ENCODE measurements at regions not wholly inside any gene's neighbourhood (a gene's known extent, or its start where the extent isn't known, plus 50 kb on each side); places are given as distances from the start of the nearest gene placed in this dataset.

DNA sequence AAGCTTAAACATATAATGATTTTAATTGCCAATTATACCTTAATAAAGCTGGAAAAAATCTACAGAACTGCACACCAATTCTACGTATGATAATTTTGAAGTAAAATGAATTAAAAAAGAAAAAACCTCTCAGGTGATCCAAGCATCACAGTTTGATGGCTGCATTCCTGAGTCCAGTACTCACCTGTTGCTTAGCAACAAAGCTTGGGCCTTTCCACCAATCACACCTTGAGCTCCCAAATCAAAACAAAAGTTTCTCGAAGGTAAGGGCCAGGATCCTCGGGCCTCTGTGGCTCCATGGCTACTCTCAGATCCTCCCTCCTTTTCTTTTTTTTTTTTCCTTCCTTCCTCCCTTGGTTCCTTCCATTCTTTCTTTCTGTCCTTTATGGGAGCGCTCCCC is 137.2 kb upstream of the PCBD1 start:
- TF ChIP-seq CTCF (IDR thresholded peaks at IDR 0.05), result no peak
- TF ChIP-seq IRF3 (IDR thresholded peaks at IDR 0.05; ENCODE audit: low read depth, low read length), result no peak
- TF ChIP-seq MXI1 (IDR thresholded peaks at IDR 0.05; ENCODE audit: low read depth, low read length), result no peak
- no peak for TF ChIP-seq EZH2phosphoT487 (IDR thresholded peaks at IDR 0.05; ENCODE audit: borderline replicate concordance, low read depth)
- no peak for TF ChIP-seq POLR2AphosphoS5 (IDR thresholded peaks at IDR 0.05; ENCODE audit: low read depth, low read length)
